HCT116 (cell line): ENCODE measurements at regions not wholly inside any gene's neighbourhood (a gene's known extent, or its start where the extent isn't known, plus 50 kb on each side); places are given as distances from the start of the nearest gene placed in this dataset.

Experiments
- ATAC-seq: fragments of 200-7000 bp; cut with Tn5 transposase; 2 replicates; pipeline ENCODE4 v1.9.1; 2020; ENCODE audit warnings: mild to moderate bottlenecking, moderate library complexity
- BruUV-seq: library from RNA; stranded (reverse); fragments of 400-500 nt; replicated peaks from 2 replicates; lab custom pipeline; 2021; lab: Mats Ljungman, UMichigan
- CTCF ChIA-PET: fragments of 300-600 bp; sonication (Branson Sonifier 250); formaldehyde crosslinking; loops from one replicate; lab custom pipeline; 2021; ENCODE audit warnings: antibody characterized with exemption; lab: Charles Lee
- POLR2A ChIA-PET: fragments of 300-600, 350-600 bp; sonication (Branson Sonifier 250); formaldehyde crosslinking; loops from one replicate; lab custom pipeline; 2021; ENCODE audit warnings: antibody characterized with exemption; lab: Charles Lee
- RAD21 ChIA-PET, 2 experiments: fragments of 300-600 bp; sonication (Branson Sonifier 250); formaldehyde crosslinking; loops; one replicate each; lab custom pipeline; 2023; ENCODE audit warnings: low total read pairs in 2 of 2; ENCODE audit not compliant: uncharacterized antibody in 2 of 2, unreplicated experiment in 2 of 2, low non-redundant PET in 1 of 2; lab: Charles Lee
- DNase-seq: peaks from one replicate; pipeline ENCODE4 v3.0.0-alpha.2; 2010; ENCODE audit warnings: low read depth, low spot score
- H2AFZ ChIP-seq: fragments of 200-600 bp; shearing (Covaris generic), sonication (generic); 2 replicates; pipeline ENCODE4 v1.6.1; 2017; ENCODE audit warnings: low read depth, mixed run types, mixed read lengths, antibody characterized with exemption, low read length; ENCODE audit not compliant: poor library complexity, severe bottlenecking
- H3K27ac ChIP-seq: 2 replicates; pipeline ENCODE4 v1.5.1; 2012; ENCODE audit warnings: low read depth, low read length
- H3K27me3 ChIP-seq: fragments of 200-600 bp; sonication (generic); 2 replicates; pipeline ENCODE4 v1.6.1; 2016; ENCODE audit warnings: mixed run types, low read length, mixed read lengths; ENCODE audit not compliant: insufficient read depth
- H3K36me3 ChIP-seq, 2 experiments: fragments of 200-500 bp in 1 of 2; fragments of 200-600 bp in 1 of 2; sonication (Bioruptor generic) in 1 of 2; sonication (generic) in 1 of 2; 2 replicates each; pipeline versions ENCODE4 v1.5.1 to v1.6.1; 2014 to 2016; ENCODE audit warnings: low read length in 2 of 2, inconsistent platforms in 1 of 2, mixed read lengths in 1 of 2, mixed run types in 1 of 2; ENCODE audit not compliant: insufficient read depth in 2 of 2, control insufficient read depth in 1 of 2
- H3K4me1 ChIP-seq, 2 experiments: fragments of 200-600 bp in 1 of 2; sonication (generic) in 1 of 2; 2 replicates each; pipeline versions ENCODE4 v1.5.1 to v1.6.1; 2012 to 2017; ENCODE audit warnings: low read length in 2 of 2, inconsistent platforms in 1 of 2, mild to moderate bottlenecking in 1 of 2, mixed read lengths in 1 of 2, mixed run types in 1 of 2, moderate library complexity in 1 of 2; ENCODE audit not compliant: insufficient read depth in 2 of 2, control insufficient read depth in 1 of 2
- H3K4me2 ChIP-seq: fragments of 200-600 bp; sonication (generic); 2 replicates; pipeline ENCODE4 v1.6.1; 2017; ENCODE audit warnings: mixed run types, low read length, mixed read lengths
- H3K4me3 ChIP-seq, 2 experiments: fragments of 200-600 bp in 1 of 2; sonication (generic) in 1 of 2; replicated peaks in 1 of 2; 2 replicates each; pipeline ENCODE4 v1.5.1; 2011 to 2016; ENCODE audit warnings: low read length in 2 of 2, control low read depth in 1 of 2, low read depth in 1 of 2, mild to moderate bottlenecking in 1 of 2, mixed read lengths in 1 of 2, mixed run types in 1 of 2
- H3K79me2 ChIP-seq: fragments of 200-600 bp; sonication (generic); 2 replicates; pipeline ENCODE4 v1.6.1; 2017; ENCODE audit warnings: mild to moderate bottlenecking, mixed run types, low read length, moderate library complexity, mixed read lengths; ENCODE audit not compliant: insufficient read depth
- H3K9ac ChIP-seq: fragments of 200-600 bp; sonication (generic); 2 replicates; pipeline ENCODE4 v1.6.1; 2016; ENCODE audit warnings: low read length, mixed read lengths
- H3K9me2 ChIP-seq: fragments of 200-600 bp; sonication (generic), shearing (Covaris generic); 2 replicates; pipeline ENCODE4 v1.6.1; 2017; ENCODE audit warnings: mixed run types, mild to moderate bottlenecking, moderate library complexity; ENCODE audit not compliant: insufficient read depth
- H3K9me3 ChIP-seq, 2 experiments: fragments of 200-500 bp in 1 of 2; fragments of 200-600 bp in 1 of 2; sonication (Bioruptor generic) in 1 of 2; sonication (generic) in 1 of 2; 2 replicates each; pipeline ENCODE4 v1.6.1; 2014 to 2017; ENCODE audit warnings: low read length in 2 of 2, mixed read lengths in 2 of 2, inconsistent platforms in 1 of 2, low read depth in 1 of 2, mild to moderate bottlenecking in 1 of 2, mixed run types in 1 of 2, moderate library complexity in 1 of 2; ENCODE audit not compliant: control insufficient read depth in 1 of 2, insufficient read depth in 1 of 2
- H4K20me1 ChIP-seq: fragments of 200-600 bp; sonication (generic), shearing (Covaris generic); 2 replicates; pipeline ENCODE4 v1.6.1; 2017; ENCODE audit warnings: mixed run types, mild to moderate bottlenecking, moderate library complexity; ENCODE audit not compliant: insufficient read depth
- ATF3 ChIP-seq: IDR thresholded peaks from 2 replicates; pipeline ENCODE4 v1.6.1; 2012
- CBX3 ChIP-seq: IDR thresholded peaks from 2 replicates; pipeline ENCODE4 v1.6.1; 2012; ENCODE audit warnings: low read depth
- EGR1 ChIP-seq: IDR thresholded peaks from 2 replicates; pipeline ENCODE4 v1.6.1; 2012; ENCODE audit warnings: low read depth
- ELF1 ChIP-seq: IDR thresholded peaks from 2 replicates; pipeline ENCODE4 v1.6.1; 2012; ENCODE audit warnings: low read depth, borderline replicate concordance
- EZH2phosphoT487 ChIP-seq: fragments of 200-600 bp; IDR thresholded peaks from 2 replicates; pipeline ENCODE4 v1.6.1; 2018; ENCODE audit warnings: antibody characterized with exemption, borderline replicate concordance
- FOSL1 ChIP-seq: IDR thresholded peaks from 2 replicates; pipeline ENCODE4 v1.6.1; 2012; ENCODE audit warnings: low read depth
- JUND ChIP-seq: IDR thresholded peaks from 2 replicates; pipeline ENCODE4 v1.6.1; 2012
- MAX ChIP-seq: IDR thresholded peaks from 2 replicates; pipeline ENCODE4 v1.6.1; 2012
- POLR2A ChIP-seq: IDR thresholded peaks from 2 replicates; pipeline ENCODE4 v1.7.0; 2011; ENCODE audit warnings: borderline replicate concordance; ENCODE audit not compliant: insufficient read depth, insufficient read length; ENCODE audit errors: extremely low read depth
- POLR2AphosphoS5 ChIP-seq: IDR thresholded peaks from 2 replicates; pipeline ENCODE4 v1.6.1; 2011; ENCODE audit warnings: mild to moderate bottlenecking, low read depth, low read length, moderate library complexity
- REST ChIP-seq: IDR thresholded peaks from 2 replicates; pipeline ENCODE4 v1.6.1; 2012; ENCODE audit warnings: low read depth
- SIN3A ChIP-seq: IDR thresholded peaks from 2 replicates; pipeline ENCODE4 v1.6.1; 2012; ENCODE audit warnings: low read depth
- SP1 ChIP-seq: IDR thresholded peaks from 2 replicates; pipeline ENCODE4 v1.6.1; 2012; ENCODE audit warnings: low read depth
- SRF ChIP-seq: IDR thresholded peaks from 2 replicates; pipeline ENCODE4 v1.6.1; 2012; ENCODE audit warnings: low read depth
- TCF7L2 ChIP-seq: IDR thresholded peaks from 2 replicates; pipeline ENCODE4 v1.7.0; 2011; ENCODE audit warnings: borderline replicate concordance, inconsistent platforms; ENCODE audit not compliant: insufficient read depth, insufficient read length; ENCODE audit errors: extremely low read depth
- YY1 ChIP-seq: IDR thresholded peaks from 2 replicates; pipeline ENCODE4 v1.6.1; 2011; ENCODE audit warnings: low read length, low read depth, moderate library complexity, mild to moderate bottlenecking; ENCODE audit not compliant: insufficient replicate concordance; ENCODE audit errors: extremely low read depth
- ZFX ChIP-seq: fragments of 450-650 bp; IDR thresholded peaks from 2 replicates; pipeline ENCODE4 v1.6.1; 2017
- ZNF274 ChIP-seq: fragments of 200-500 bp; sonication (Bioruptor generic); IDR thresholded peaks from 2 replicates; pipeline ENCODE4 v1.6.1; 2014; ENCODE audit warnings: mild to moderate bottlenecking, low read depth, low read length, inconsistent platforms
- intact Hi-C: fragments of 100-400 bp; cut with micrococcal nuclease; formaldehyde crosslinking; loops from 2 replicates; pipeline ENCODE4 v1.10.0; 2022

- TF ChIP-seq TCF7L2 (no peak), CBX3 (no peak)
These were observed 70.7 kb downstream of the PTPRS start (continued) for GRCh38 chr19:5269926-5270325.

GRCh38 chr19:5269279-5269678 lies 71.3 kb downstream of the PTPRS start:
- H2AFZ ChIP-seq: no peak overlapping the region
- H3K9me3 ChIP-seq: no peaks in the 10 kb centered on the region
- no peak overlapping the region for H3K27ac ChIP-seq
- TF ChIP-seq EZH2phosphoT487: no peak
- no peak for TF ChIP-seq ELF1
- TF ChIP-seq ZFX: no peak
- TF ChIP-seq JUND: no peak
- no peak for TF ChIP-seq TCF7L2
- TF ChIP-seq FOSL1: no peak
- TF ChIP-seq EGR1: no peak
- no peak for TF ChIP-seq SP1
- no peak for TF ChIP-seq SIN3A
- TF ChIP-seq REST: no peak
- TF ChIP-seq SRF: no peak
- TF ChIP-seq ZNF274: no peak
- TF ChIP-seq MAX: no peak
- TF ChIP-seq YY1: no peak
- no peak for TF ChIP-seq ATF3
- no peak for TF ChIP-seq POLR2AphosphoS5
- no peak for TF ChIP-seq POLR2A
- H3K4me1 ChIP-seq: no peaks in the 10 kb centered on the region
- intact Hi-C loops: no loop called here
- DNase-seq: no peak
- ATAC-seq: no peak
- H3K9ac ChIP-seq: no peak overlapping the region
- BruUV-seq: no TSS peak
- H3K79me2 ChIP-seq: no peaks in the 10 kb centered on the region
- ChIA-PET CTCF (no interaction called here), POLR2A (no interaction called here), RAD21 (no interaction called here)
- H3K36me3 ChIP-seq: peaks cover 9 to 13% of the 10 kb centered on the region in 2 experiments; a peak in 3 of 4 replicates
- H3K4me2 ChIP-seq: no peak overlapping the region
- H3K4me3 ChIP-seq: no peak overlapping the region
- no peaks in the 10 kb centered on the region for H3K9me2 ChIP-seq
- no peaks in the 10 kb centered on the region for H4K20me1 ChIP-seq
- no peaks in the 10 kb centered on the region for H3K27me3 ChIP-seq
